MV-4-11 (cell line): ENCODE measurements at regions not wholly inside any gene's neighbourhood (a gene's known extent, or its start where the extent isn't known, plus 50 kb on each side); places are given as distances from the start of the nearest gene placed in this dataset.
"Not testable (repeated sequence)": the region's sequence is repeated elsewhere in the genome, so short reads cannot be mapped to it uniquely, and the experiment has no call there.

ENCODE experiments used
- DNase-seq: peaks from one replicate; lab custom pipeline; 2025; lab: John Stamatoyannopoulos, UW

GRCh38 chr2:49861821-49862220 is 707.5 kb upstream of the FSHR start:
- no peak for DNase-seq

GRCh38 chr2:49860834-49861233 is 706.5 kb upstream of the FSHR start:
- DNase-seq: no peak

- no peak for DNase-seq
Observed at GRCh38 chr2:49860170-49860569, 705.9 kb upstream of the FSHR start.

- no peak for DNase-seq
Observed at GRCh38 chr2:49858657-49859056, 704.3 kb upstream of the FSHR start.

GRCh38 chr2:49858113-49858490 is 703.8 kb upstream of the FSHR start:
- no peak for DNase-seq

GRCh38 chr2:49857371-49858112 is 703.2 kb upstream of the FSHR start:
- DNase-seq: no peak

- DNase-seq: no peak
Observed at GRCh38 chr2:49845671-49846070, 691.4 kb upstream of the FSHR start.

- DNase-seq: no peak
Observed at GRCh38 chr2:49845021-49845420, 690.7 kb upstream of the FSHR start.

- not testable (repeated sequence) for DNase-seq
Observed at GRCh38 chr2:49844113-49844512, 689.8 kb upstream of the FSHR start.

- no peak for DNase-seq
Observed at GRCh38 chr2:49843314-49843713, 689.0 kb upstream of the FSHR start.

GRCh38 chr2:49840428-49840975 is 686.2 kb upstream of the FSHR start:
- DNase-seq: no peak

GRCh38 chr2:49839818-49840217 is 685.5 kb upstream of the FSHR start:
- no peak for DNase-seq

GRCh38 chr2:49837561-49838293 is 683.4 kb upstream of the FSHR start:
- DNase-seq: no peak

- no peak for DNase-seq
Observed at GRCh38 chr2:49836017-49836416, 681.7 kb upstream of the FSHR start.

GRCh38 chr2:49834433-49834832 is 680.1 kb upstream of the FSHR start:
- DNase-seq: no peak

- DNase-seq: no peak
Observed at GRCh38 chr2:49832555-49832954, 678.2 kb upstream of the FSHR start.

- DNase-seq: no peak
Observed at GRCh38 chr2:49831698-49832367, 677.5 kb upstream of the FSHR start.

- no peak for DNase-seq
Observed at GRCh38 chr2:49830846-49831245, 676.5 kb upstream of the FSHR start.

- no peak for DNase-seq
Observed at GRCh38 chr2:49827366-49827765, 673.1 kb upstream of the FSHR start.

GRCh38 chr2:49813208-49813607 is 658.9 kb upstream of the FSHR start:
- no peak for DNase-seq

- no peak for DNase-seq
Observed at GRCh38 chr2:49812730-49813129, 658.4 kb upstream of the FSHR start.

- DNase-seq: no peak
Observed at GRCh38 chr2:49811502-49811901, 657.2 kb upstream of the FSHR start.

- DNase-seq: no peak
Observed at GRCh38 chr2:49807689-49808088, 653.4 kb upstream of the FSHR start.
